ENCODE measurements at regions not wholly inside any gene's neighbourhood (a gene's known extent, or its start where the extent isn't known, plus 50 kb on each side); places are given as distances from the start of the nearest gene placed in this dataset.
"Not testable (repeated sequence)": the region's sequence is repeated elsewhere in the genome, so short reads cannot be mapped to it uniquely, and the experiment has no call there.

DNA sequence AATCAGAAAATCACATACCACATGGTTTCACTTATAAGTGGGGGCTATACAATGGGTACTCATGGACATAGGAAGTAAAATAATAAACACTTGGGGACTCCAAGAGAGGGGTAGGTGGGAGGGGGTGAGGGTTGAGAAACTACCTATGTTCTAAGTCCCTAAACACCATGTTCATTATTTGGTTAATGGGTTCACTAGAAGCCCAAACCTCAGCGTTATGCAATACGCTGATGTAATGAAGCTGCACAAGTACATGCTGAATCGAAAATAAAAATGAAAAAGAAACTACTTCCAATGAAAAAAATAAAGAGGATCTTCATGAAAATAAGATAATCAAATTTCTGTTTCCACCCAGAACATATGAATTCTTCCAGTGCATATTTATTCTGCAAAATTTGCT is 208.5 kb downstream of the TMEM161B start:
- H4K20me1 ChIP-seq (ENCODE audit: insufficient read depth): no peaks in the 10 kb centered on the region
- CTCF ChIA-PET: interaction anchor here (0.6 kb wide), 1 partner anchor 17 kb away, joined by 3 read pairs; no protein-coding TSS in a partner anchor
- no peak for TF ChIP-seq TAF1 (IDR thresholded peaks at IDR 0.05; ENCODE audit: borderline replicate concordance, low read depth, low read length)
- TF ChIP-seq GATA2 (CRISPR knock-in tag; IDR thresholded peaks at IDR 0.05): no peak
- TF ChIP-seq MEF2A (IDR thresholded peaks at IDR 0.05; ENCODE audit: borderline replicate concordance, low read depth): no peak
- TF ChIP-seq EZH2phosphoT487 (IDR thresholded peaks at IDR 0.05; ENCODE audit: borderline replicate concordance, low read depth): no peak
- TF ChIP-seq YY1 (IDR thresholded peaks at IDR 0.05; ENCODE audit: low read depth): no peak
- no peak for TF ChIP-seq EP300 (IDR thresholded peaks at IDR 0.05; ENCODE audit: borderline replicate concordance in 1 of 2, low read depth in 1 of 2, low read length in 1 of 2)
- TF ChIP-seq, protein P1, sequence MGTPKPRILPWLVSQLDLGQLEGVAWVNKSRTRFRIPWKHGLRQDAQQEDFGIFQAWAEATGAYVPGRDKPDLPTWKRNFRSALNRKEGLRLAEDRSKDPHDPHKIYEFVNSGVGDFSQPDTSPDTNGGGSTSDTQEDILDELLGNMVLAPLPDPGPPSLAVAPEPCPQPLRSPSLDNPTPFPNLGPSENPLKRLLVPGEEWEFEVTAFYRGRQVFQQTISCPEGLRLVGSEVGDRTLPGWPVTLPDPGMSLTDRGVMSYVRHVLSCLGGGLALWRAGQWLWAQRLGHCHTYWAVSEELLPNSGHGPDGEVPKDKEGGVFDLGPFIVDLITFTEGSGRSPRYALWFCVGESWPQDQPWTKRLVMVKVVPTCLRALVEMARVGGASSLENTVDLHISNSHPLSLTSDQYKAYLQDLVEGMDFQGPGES (IDR thresholded peaks at IDR 0.05; ENCODE audit: low read depth, low read length): no peak
- no peak for TF ChIP-seq RFX5 (IDR thresholded peaks at IDR 0.05; ENCODE audit: low read length)
- no peak for TF ChIP-seq RCOR1 (IDR thresholded peaks at IDR 0.05; ENCODE audit: low read length)
- no peak for TF ChIP-seq JUND (IDR thresholded peaks at IDR 0.05)
- TF ChIP-seq, protein P2, sequence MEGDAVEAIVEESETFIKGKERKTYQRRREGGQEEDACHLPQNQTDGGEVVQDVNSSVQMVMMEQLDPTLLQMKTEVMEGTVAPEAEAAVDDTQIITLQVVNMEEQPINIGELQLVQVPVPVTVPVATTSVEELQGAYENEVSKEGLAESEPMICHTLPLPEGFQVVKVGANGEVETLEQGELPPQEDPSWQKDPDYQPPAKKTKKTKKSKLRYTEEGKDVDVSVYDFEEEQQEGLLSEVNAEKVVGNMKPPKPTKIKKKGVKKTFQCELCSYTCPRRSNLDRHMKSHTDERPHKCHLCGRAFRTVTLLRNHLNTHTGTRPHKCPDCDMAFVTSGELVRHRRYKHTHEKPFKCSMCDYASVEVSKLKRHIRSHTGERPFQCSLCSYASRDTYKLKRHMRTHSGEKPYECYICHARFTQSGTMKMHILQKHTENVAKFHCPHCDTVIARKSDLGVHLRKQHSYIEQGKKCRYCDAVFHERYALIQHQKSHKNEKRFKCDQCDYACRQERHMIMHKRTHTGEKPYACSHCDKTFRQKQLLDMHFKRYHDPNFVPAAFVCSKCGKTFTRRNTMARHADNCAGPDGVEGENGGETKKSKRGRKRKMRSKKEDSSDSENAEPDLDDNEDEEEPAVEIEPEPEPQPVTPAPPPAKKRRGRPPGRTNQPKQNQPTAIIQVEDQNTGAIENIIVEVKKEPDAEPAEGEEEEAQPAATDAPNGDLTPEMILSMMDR (IDR thresholded peaks at IDR 0.05): no peak
- TF ChIP-seq CHD2 (IDR thresholded peaks at IDR 0.05; ENCODE audit: low read length, partially characterized antibody): no peak
- no peak for TF ChIP-seq FOXJ3 (CRISPR knock-in tag; IDR thresholded peaks at IDR 0.05)
- H3K4me1 ChIP-seq (ENCODE audit: control insufficient read depth in 1 of 2, insufficient read depth in 2 of 2, low read depth in 1 of 2, low read length in 1 of 2): no peaks in the 10 kb centered on the region
- no peaks in the 10 kb centered on the region for H3K27me3 ChIP-seq (ENCODE audit: insufficient read depth)
- H3K9me3 ChIP-seq: no peaks in the 10 kb centered on the region
- DNase-seq: no peak
- H3F3A ChIP-seq (replicated peaks; ENCODE audit: insufficient read depth): no peaks in the 10 kb centered on the region
- 51% methylated on average over 3 of the region's 3 CpGs for WGBS (ENCODE audit: low lambda C conversion rate)
- H2AFZ ChIP-seq (ENCODE audit: low read depth): no peak overlapping the region
- no peak overlapping the region for H3K27ac ChIP-seq (ENCODE audit: low read depth in 2 of 2, low read length in 1 of 2)
- H3K4me2 ChIP-seq: no peak overlapping the region
- H3K36me3 ChIP-seq (replicated peaks in 1 of 2; ENCODE audit: control insufficient read depth in 1 of 2, insufficient read depth in 2 of 2, low read length in 1 of 2): no peaks in the 10 kb centered on the region
- no peak overlapping the region for H3K4me3 ChIP-seq (ENCODE audit: low read depth in 2 of 2, low read length in 1 of 2)
- POLR2A ChIA-PET: no interaction called here
- H3K9ac ChIP-seq: no peak overlapping the region
- H3K9me2 ChIP-seq: no peaks in the 10 kb centered on the region
- H3K79me2 ChIP-seq (ENCODE audit: insufficient read depth): no peaks in the 10 kb centered on the region

DNA sequence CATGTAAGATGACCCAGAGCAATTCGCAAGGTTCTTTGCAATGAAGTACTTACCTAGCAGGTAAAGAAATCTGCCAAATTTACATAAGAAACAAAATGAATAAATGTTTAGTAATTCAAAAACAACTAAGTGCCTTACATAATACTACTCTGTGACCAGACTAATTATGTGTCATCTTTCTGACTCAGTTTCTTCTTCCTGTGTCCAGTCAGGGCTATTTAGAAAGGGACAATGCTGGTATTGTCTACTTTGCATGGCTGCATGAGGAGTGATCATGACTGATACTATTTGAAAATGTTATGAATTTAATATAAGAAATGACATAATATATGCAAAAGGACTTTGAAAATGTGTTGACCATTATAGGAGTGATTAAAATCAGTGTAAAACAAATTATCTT is 210.0 kb downstream of the TMEM161B start:
- POLR2A ChIA-PET: no interaction called here
- no peaks in the 10 kb centered on the region for H4K20me1 ChIP-seq (ENCODE audit: insufficient read depth)
- WGBS (ENCODE audit: low lambda C conversion rate): 89% methylated on average over 1 of the region's 1 CpG

DNA sequence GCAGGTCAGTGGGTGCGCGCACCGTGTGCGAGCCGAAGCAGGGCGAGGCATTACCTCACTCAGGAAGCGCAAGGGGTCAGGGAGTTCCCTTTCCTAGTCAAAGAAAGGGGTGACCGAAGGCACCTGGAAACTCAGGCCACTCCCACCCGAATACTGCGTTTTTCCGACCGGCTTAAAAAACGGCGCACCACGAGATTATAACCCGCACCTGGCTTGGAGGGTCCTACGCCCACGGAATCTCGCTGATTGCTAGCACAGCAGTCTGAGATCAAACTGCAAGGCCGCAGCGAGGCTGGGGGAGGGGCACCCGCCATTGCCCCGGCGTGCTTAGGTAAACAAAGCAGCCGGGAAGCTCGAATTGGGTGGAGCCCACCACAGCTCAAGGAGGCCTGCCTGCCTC is 216.2 kb downstream of the TMEM161B start:
- H3K79me2 ChIP-seq (ENCODE audit: insufficient read depth); H4K20me1 ChIP-seq (ENCODE audit: insufficient read depth); H3K9me3 ChIP-seq; H3K4me1 ChIP-seq (ENCODE audit: control insufficient read depth in 1 of 2, insufficient read depth in 2 of 2, low read depth in 1 of 2, low read length in 1 of 2); H3K9ac ChIP-seq; H2AFZ ChIP-seq (ENCODE audit: low read depth); POLR2A ChIA-PET; H3K27me3 ChIP-seq (ENCODE audit: insufficient read depth); H3K4me2 ChIP-seq; H3K36me3 ChIP-seq (replicated peaks in 1 of 2; ENCODE audit: control insufficient read depth in 1 of 2, insufficient read depth in 2 of 2, low read length in 1 of 2); H3F3A ChIP-seq (replicated peaks; ENCODE audit: insufficient read depth); H3K4me3 ChIP-seq (ENCODE audit: low read depth in 2 of 2, low read length in 1 of 2); H3K9me2 ChIP-seq; DNase-seq; H3K27ac ChIP-seq (ENCODE audit: low read depth in 2 of 2, low read length in 1 of 2); CTCF ChIA-PET: not testable (repeated sequence)
- WGBS (ENCODE audit: low lambda C conversion rate): 53% methylated on average over 11 of the region's 26 CpGs

More for the DNA sequence above, 210.0 kb downstream of the TMEM161B start:
- CTCF ChIA-PET: no interaction called here
- Histone ChIP-seq H3K9me3 (no peaks in the 10 kb centered on the region), H3K36me3 (replicated peaks in 1 of 2; ENCODE audit: control insufficient read depth in 1 of 2, insufficient read depth in 2 of 2, low read length in 1 of 2) (no peaks in the 10 kb centered on the region), H2AFZ (ENCODE audit: low read depth) (no peak overlapping the region), H3F3A (replicated peaks; ENCODE audit: insufficient read depth) (no peaks in the 10 kb centered on the region), H3K27me3 (ENCODE audit: insufficient read depth) (no peaks in the 10 kb centered on the region), H3K4me1 (ENCODE audit: control insufficient read depth in 1 of 2, insufficient read depth in 2 of 2, low read depth in 1 of 2, low read length in 1 of 2) (no peaks in the 10 kb centered on the region), H3K4me2 (no peak overlapping the region), H3K9ac (no peak overlapping the region), H3K27ac (ENCODE audit: low read depth in 2 of 2, low read length in 1 of 2) (no peak overlapping the region), H3K79me2 (ENCODE audit: insufficient read depth) (no peaks in the 10 kb centered on the region), H3K4me3 (ENCODE audit: low read depth in 2 of 2, low read length in 1 of 2) (no peak overlapping the region), H3K9me2 (no peaks in the 10 kb centered on the region)
- DNase-seq: no peak
- TF ChIP-seq, protein P3, sequence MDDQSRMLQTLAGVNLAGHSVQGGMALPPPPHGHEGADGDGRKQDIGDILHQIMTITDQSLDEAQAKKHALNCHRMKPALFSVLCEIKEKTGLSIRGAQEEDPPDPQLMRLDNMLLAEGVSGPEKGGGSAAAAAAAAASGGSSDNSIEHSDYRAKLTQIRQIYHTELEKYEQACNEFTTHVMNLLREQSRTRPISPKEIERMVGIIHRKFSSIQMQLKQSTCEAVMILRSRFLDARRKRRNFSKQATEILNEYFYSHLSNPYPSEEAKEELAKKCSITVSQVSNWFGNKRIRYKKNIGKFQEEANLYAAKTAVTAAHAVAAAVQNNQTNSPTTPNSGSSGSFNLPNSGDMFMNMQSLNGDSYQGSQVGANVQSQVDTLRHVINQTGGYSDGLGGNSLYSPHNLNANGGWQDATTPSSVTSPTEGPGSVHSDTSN (IDR thresholded peaks at IDR 0.05): no peak
- TF ChIP-seq GABPA (IDR thresholded peaks at IDR 0.05; ENCODE audit: low read depth) (no peak), FOXM1 (IDR thresholded peaks at IDR 0.05; ENCODE audit: low read depth) (no peak), SIN3A (IDR thresholded peaks at IDR 0.05; ENCODE audit: borderline replicate concordance, low read depth, low read length) (no peak), EZH2phosphoT487 (IDR thresholded peaks at IDR 0.05; ENCODE audit: borderline replicate concordance, low read depth) (no peak), CHD2 (IDR thresholded peaks at IDR 0.05; ENCODE audit: low read length, partially characterized antibody) (no peak)

All from SK-N-SH (cell line).